HG02973 (cell line): ENCODE measurements at regions not wholly inside any gene's neighbourhood (a gene's known extent, or its start where the extent isn't known, plus 50 kb on each side); places are given as distances from the start of the nearest gene placed in this dataset.

ENCODE experiments used
- ATAC-seq: cut with Tn5 transposase; IDR thresholded peaks from one replicate; pipeline ENCODE4 v1.9.1; 2021; ENCODE audit warnings: moderate library complexity; ENCODE audit not compliant: unreplicated experiment

- ATAC-seq: no peak
These were observed 540.8 kb downstream of the BNC2 start for GRCh38 chr9:16329671-16330113.

GRCh38 chr9:16331031-16331430 is 539.4 kb downstream of the BNC2 start:
- ATAC-seq: no peak

GRCh38 chr9:16331527-16331926 is 538.9 kb downstream of the BNC2 start:
- ATAC-seq: no peak

GRCh38 chr9:16333691-16334090 is 536.8 kb downstream of the BNC2 start:
- no peak for ATAC-seq

- ATAC-seq: no peak
These were observed 534.5 kb downstream of the BNC2 start for GRCh38 chr9:16335788-16336580.

GRCh38 chr9:16336833-16337232 is 533.6 kb downstream of the BNC2 start:
- no peak for ATAC-seq

- ATAC-seq: no peak
These were observed 533.0 kb downstream of the BNC2 start for GRCh38 chr9:16337322-16338029.

- ATAC-seq: no peak
These were observed 529.3 kb downstream of the BNC2 start for GRCh38 chr9:16341177-16341576.

GRCh38 chr9:16342246-16343020 is 528.0 kb downstream of the BNC2 start:
- ATAC-seq: no peak

- ATAC-seq: no peak
These were observed 526.9 kb downstream of the BNC2 start for GRCh38 chr9:16343249-16344237.

GRCh38 chr9:16344343-16344742 is 526.1 kb downstream of the BNC2 start:
- ATAC-seq: no peak

- ATAC-seq: no peak
These were observed 524.6 kb downstream of the BNC2 start for GRCh38 chr9:16345902-16346301.

- no peak for ATAC-seq
These were observed 522.6 kb downstream of the BNC2 start for GRCh38 chr9:16347886-16348285.

- no peak for ATAC-seq
These were observed 521.9 kb downstream of the BNC2 start for GRCh38 chr9:16348531-16348930.

- ATAC-seq: no peak
These were observed 518.2 kb downstream of the BNC2 start for GRCh38 chr9:16352251-16352650.

GRCh38 chr9:16352791-16353401 is 517.6 kb downstream of the BNC2 start:
- ATAC-seq: no peak

GRCh38 chr9:16356196-16356765 is 514.2 kb downstream of the BNC2 start:
- no peak for ATAC-seq

- ATAC-seq: no peak
These were observed 512.6 kb downstream of the BNC2 start for GRCh38 chr9:16357828-16358227.

GRCh38 chr9:16358751-16359150 is 511.7 kb downstream of the BNC2 start:
- no peak for ATAC-seq
